Activated B cell treated with CpG ODN at 0.5 μM for 24 hours (primary cell): ENCODE measurements at regions not wholly inside any gene's neighbourhood (a gene's known extent, or its start where the extent isn't known, plus 50 kb on each side); places are given as distances from the start of the nearest gene placed in this dataset.

ENCODE experiments used
- ATAC-seq: fragments of 200-7000 bp; cut with Tn5 transposase; one replicate; pipeline ENCODE4 v1.10.0; 2021; ENCODE audit warnings: low read depth, mild to moderate bottlenecking, moderate library complexity
- CTCF ChIA-PET: fragments of 350-600 bp; sonication (Branson Sonifier 250); formaldehyde crosslinking; loops from one replicate; lab custom pipeline; 2021; ENCODE audit warnings: antibody characterized with exemption; lab: Charles Lee
- POLR2A ChIA-PET: fragments of 350-600 bp; sonication (Branson Sonifier 250); formaldehyde crosslinking; loops from one replicate; lab custom pipeline; 2021; ENCODE audit warnings: antibody characterized with exemption; lab: Charles Lee
- DNase-seq: peaks from one replicate; pipeline ENCODE4 v3.0.0; 2022
- H3K27ac Mint-ChIP-seq: one replicate; pipeline ENCODE4 v1.8.0; 2020; ENCODE audit warnings: mixed read lengths
- H3K27me3 Mint-ChIP-seq: one replicate; pipeline ENCODE4 v1.8.0; 2021; ENCODE audit warnings: mixed read lengths
- H3K36me3 Mint-ChIP-seq: one replicate; pipeline ENCODE4 v1.8.0; 2021; ENCODE audit warnings: low read depth, mixed read lengths
- H3K4me1 Mint-ChIP-seq: one replicate; pipeline ENCODE4 v1.8.0; 2021; ENCODE audit warnings: mixed read lengths
- H3K4me3 Mint-ChIP-seq: one replicate; pipeline ENCODE4 v1.8.0; 2020; ENCODE audit warnings: mild to moderate bottlenecking, mixed read lengths
- H3K9me3 Mint-ChIP-seq: one replicate; pipeline ENCODE4 v1.8.0; 2020; ENCODE audit warnings: mixed read lengths
- intact Hi-C: fragments of 100-400 bp; cut with micrococcal nuclease; formaldehyde crosslinking; loops from one replicate; pipeline ENCODE4 v1.15.1; 2024
- TF ChIP-seq, protein P1 (sequence below): fragments of 200-600 bp; IDR thresholded peaks from one replicate; pipeline ENCODE4 v1.8.0; 2022; ENCODE audit warnings: antibody characterized with exemption, mild to moderate bottlenecking

DNA sequence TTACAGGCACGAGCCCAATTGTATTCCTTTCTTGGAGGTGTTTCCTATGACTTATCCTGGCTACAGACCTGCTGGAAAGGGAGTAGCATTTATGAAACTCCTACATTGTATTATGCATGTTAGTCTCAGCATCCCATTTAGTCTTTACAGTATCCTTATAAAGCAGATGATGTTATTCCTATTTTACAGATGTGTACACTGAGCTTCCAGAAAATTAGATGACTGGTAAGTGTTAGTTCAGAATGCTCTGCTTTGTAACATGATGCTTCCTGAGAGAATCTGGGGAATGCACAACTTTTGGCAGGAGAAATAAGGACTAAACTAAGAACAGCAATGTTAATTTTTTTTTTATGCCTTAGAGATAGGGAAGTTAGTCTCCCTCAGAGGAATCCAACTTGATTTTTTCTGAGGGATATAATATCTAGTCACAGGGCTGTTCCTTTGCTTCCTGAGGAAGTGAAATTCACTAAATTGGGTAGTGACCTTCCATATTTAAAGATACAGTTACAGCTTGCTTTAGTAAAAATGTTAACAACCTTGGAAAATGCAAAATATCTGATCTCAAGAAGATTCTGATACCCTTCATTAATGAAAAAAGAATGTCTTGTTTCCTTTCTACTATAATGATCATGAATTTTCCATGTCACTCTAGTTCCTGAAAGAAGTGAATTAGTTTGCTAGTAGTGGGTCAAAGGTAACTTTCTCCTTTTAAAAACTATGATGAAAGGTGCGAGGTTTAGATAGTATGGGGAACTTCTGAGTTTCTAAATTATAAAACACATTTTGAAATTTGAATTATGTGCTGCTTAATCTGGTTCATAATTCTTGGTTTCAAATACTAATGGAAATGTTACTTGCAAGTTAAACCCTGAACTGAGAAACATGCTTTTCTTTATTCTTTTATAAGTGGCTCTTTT lies 194.0 kb upstream of the PRPS1L1 start:
- peak overlapping the region; percentile 12 for H3K27ac Mint-ChIP-seq
- POLR2A ChIA-PET = interaction anchor here (0.6 kb wide), 1 partner anchor 127 kb away, joined by 3 read pairs; no protein-coding TSS in a partner anchor
- TF ChIP-seq, protein P1, sequence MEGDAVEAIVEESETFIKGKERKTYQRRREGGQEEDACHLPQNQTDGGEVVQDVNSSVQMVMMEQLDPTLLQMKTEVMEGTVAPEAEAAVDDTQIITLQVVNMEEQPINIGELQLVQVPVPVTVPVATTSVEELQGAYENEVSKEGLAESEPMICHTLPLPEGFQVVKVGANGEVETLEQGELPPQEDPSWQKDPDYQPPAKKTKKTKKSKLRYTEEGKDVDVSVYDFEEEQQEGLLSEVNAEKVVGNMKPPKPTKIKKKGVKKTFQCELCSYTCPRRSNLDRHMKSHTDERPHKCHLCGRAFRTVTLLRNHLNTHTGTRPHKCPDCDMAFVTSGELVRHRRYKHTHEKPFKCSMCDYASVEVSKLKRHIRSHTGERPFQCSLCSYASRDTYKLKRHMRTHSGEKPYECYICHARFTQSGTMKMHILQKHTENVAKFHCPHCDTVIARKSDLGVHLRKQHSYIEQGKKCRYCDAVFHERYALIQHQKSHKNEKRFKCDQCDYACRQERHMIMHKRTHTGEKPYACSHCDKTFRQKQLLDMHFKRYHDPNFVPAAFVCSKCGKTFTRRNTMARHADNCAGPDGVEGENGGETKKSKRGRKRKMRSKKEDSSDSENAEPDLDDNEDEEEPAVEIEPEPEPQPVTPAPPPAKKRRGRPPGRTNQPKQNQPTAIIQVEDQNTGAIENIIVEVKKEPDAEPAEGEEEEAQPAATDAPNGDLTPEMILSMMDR = no peak
- no peaks in the 10 kb centered on the region for H3K9me3 Mint-ChIP-seq
- no peak for ATAC-seq
- no peaks in the 10 kb centered on the region for H3K27me3 Mint-ChIP-seq
- H3K4me1 Mint-ChIP-seq = peaks cover 56% of the 10 kb centered on the region
- CTCF ChIA-PET = interaction anchor here (0.8 to 1.8 kb wide), 4 partner anchors 10 to 131 kb away, joined by 3 to 6 read pairs (median 4); no protein-coding TSS in a partner anchor
- intact Hi-C loops = loop anchor here (5.0 to 10.0 kb wide), 2 partner anchors 833 to 1441 kb away; no protein-coding TSS in a partner anchor
- no peaks in the 10 kb centered on the region for H3K36me3 Mint-ChIP-seq
- no peak for DNase-seq
- no peak overlapping the region for H3K4me3 Mint-ChIP-seq

DNA sequence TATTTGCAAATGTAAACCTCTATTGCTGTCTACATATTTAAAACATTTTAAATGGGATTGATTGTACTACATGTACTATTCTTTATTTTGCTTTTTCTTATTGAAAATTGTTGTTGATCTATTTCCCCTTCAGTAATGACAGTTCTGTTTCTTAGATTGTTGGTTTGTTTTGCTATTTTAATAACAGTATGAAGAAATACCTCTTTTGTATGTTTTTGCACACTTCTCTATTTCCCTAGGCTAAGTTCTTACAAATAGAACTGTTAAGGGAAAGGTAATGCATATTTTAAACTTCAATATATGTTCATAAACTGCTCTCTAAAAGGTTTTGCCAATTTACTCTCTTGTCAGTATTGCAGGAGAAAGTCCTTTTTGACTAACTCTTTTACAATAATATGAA lies 195.0 kb upstream of the PRPS1L1 start:
- Mint-ChIP-seq H3K9me3 (no peaks in the 10 kb centered on the region), H3K27ac (peak overlapping the region; percentile 13), H3K4me1 (peaks cover 63% of the 10 kb centered on the region), H3K36me3 (no peaks in the 10 kb centered on the region), H3K27me3 (no peaks in the 10 kb centered on the region), H3K4me3 (no peak overlapping the region)
- no peak for ATAC-seq
- ChIA-PET POLR2A (no interaction called here), CTCF (interaction anchor here (1.5 kb wide), 1 partner anchor 130 kb away, joined by 3 read pairs; no protein-coding TSS in a partner anchor)
- TF ChIP-seq, protein P1 = no peak
- DNase-seq = no peak
- intact Hi-C loops = loop anchor here (5.0 to 10.0 kb wide), 2 partner anchors 832 to 1440 kb away; no protein-coding TSS in a partner anchor

DNA sequence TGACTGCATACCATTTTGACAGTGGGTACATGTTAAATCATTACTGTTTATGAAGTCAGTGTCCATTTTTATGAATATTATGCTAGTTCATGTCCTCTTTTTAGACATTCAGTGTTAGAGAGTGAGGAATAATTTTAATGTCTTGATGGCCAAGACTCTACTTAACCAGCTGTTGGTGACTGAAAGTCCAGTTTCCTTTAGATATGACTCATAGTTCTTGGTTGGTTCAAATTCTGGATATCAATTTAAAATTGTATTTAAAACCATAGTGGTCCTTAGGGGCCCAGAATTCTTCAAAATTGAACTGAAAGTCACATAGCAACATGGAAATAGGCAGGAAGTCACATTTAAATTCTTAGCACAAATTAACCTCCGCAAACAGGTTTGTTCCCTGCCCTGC lies 196.5 kb upstream of the PRPS1L1 start:
- ATAC-seq (no peak), DNase-seq (no peak)
- Mint-ChIP-seq H3K4me3 (peak overlapping the region; percentile 29), H3K4me1 (peaks cover 77% of the 10 kb centered on the region), H3K27ac (peak overlapping the region; percentile 66), H3K27me3 (no peaks in the 10 kb centered on the region), H3K9me3 (no peaks in the 10 kb centered on the region), H3K36me3 (no peaks in the 10 kb centered on the region)
- intact Hi-C loops = loop anchor here (1.0 to 10.0 kb wide), 5 partner anchors 8 to 1438 kb away; no protein-coding TSS in a partner anchor
- CTCF ChIA-PET = interaction anchor here (0.8 kb wide), 1 partner anchor 67 kb away, joined by 5 read pairs; no protein-coding TSS in a partner anchor
- TF ChIP-seq, protein P1 = no peak
- POLR2A ChIA-PET = no interaction called here

DNA sequence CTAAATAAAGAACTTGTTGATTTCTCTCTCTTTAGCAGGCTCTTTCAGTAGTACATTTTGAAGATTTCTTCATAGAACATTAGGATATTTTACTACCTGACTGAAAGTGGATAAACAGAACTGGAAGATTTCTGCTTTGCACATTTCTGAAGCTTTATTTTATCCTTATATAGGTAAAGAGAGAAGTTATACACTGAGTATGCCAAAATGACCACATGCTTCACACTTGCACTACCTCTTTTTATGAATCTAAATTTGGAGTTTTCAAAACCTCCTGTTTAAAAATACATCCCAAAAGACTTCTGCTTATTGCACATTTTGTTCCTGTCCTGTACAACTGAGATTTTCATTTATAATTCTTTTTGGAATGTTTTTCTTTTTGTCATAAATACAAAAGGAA lies 197.4 kb upstream of the PRPS1L1 start:
- TF ChIP-seq, protein P1 = no peak
- Mint-ChIP-seq H3K27ac (peak overlapping the region; percentile 66), H3K36me3 (no peaks in the 10 kb centered on the region), H3K4me3 (peak overlapping the region; percentile 29), H3K4me1 (peaks cover 82% of the 10 kb centered on the region), H3K27me3 (no peaks in the 10 kb centered on the region), H3K9me3 (no peaks in the 10 kb centered on the region)
- intact Hi-C loops = loop anchor here (2.0 to 10.0 kb wide), 4 partner anchors 22 to 830 kb away; no protein-coding TSS in a partner anchor
- no peak for DNase-seq
- POLR2A ChIA-PET = interaction anchor here (0.5 kb wide), 1 partner anchor 90 kb away, joined by 3 read pairs; no protein-coding TSS in a partner anchor
- CTCF ChIA-PET = interaction anchor here (0.7 to 1.4 kb wide), 3 partner anchors 9 to 120 kb away, joined by 3 to 6 read pairs (median 4); no protein-coding TSS in a partner anchor
- no peak for ATAC-seq

DNA sequence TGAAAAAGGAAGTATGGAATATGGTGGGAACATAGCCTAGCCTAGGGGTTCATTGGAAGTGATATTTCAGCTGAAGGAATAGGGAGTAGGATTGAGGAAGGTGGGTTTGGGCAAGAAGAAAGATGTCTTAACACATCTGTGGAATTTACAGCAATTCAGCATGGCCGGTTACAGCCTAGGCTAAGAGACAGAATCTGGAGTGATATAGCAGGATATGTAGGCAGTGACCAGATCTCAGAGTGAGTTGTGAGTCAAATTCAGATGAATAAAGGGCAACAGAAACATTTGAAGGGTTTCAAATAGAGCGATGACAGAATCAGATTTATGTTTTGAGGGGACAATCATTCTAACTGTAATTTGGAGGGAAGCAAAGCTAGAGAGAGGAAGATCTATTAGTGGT lies 199.0 kb upstream of the PRPS1L1 start:
- Mint-ChIP-seq H3K4me3 (no peak overlapping the region), H3K36me3 (no peaks in the 10 kb centered on the region), H3K4me1 (peaks cover 73% of the 10 kb centered on the region), H3K9me3 (no peaks in the 10 kb centered on the region), H3K27me3 (no peaks in the 10 kb centered on the region), H3K27ac (no peak overlapping the region)
- TF ChIP-seq, protein P1 = no peak
- CTCF ChIA-PET = no interaction called here
- POLR2A ChIA-PET = interaction anchor here (0.7 kb wide), 1 partner anchor 68 kb away, joined by 3 read pairs; no protein-coding TSS in a partner anchor
- DNase-seq (no peak), ATAC-seq (no peak)
- intact Hi-C loops = loop anchor here (5.0 to 10.0 kb wide), 2 partner anchors 51 to 828 kb away; no protein-coding TSS in a partner anchor
